Astrocyte of the hippocampus (primary cell): ENCODE measurements at regions not wholly inside any gene's neighbourhood (a gene's known extent, or its start where the extent isn't known, plus 50 kb on each side); places are given as distances from the start of the nearest gene placed in this dataset.
"Not testable (repeated sequence)": the region's sequence is repeated elsewhere in the genome, so short reads cannot be mapped to it uniquely, and the experiment has no call there.

Experiments
- DNase-seq: peaks from one replicate; pipeline ENCODE4 v3.0.0; 2011; ENCODE audit warnings: low read depth, low spot score

DNA sequence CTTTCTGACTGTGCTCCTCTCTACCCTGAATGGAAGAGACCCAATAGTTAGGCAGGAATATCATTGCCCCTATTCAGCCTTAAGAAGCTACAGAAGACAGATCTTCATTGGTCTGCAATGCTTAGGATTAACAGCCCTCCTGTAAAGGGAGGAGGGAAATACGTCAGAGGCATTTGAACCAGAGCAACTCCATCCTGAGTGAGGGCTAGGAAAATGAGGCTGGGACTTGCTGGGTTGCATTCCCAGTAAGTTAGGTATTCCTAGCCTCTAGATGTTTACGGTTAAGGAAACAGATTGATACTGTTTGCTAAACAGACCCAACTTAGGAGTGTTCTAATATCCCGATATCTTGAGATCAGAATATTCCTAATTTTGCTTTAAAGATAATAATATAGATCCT lies 63.5 kb downstream of the PCDH18 start:
- DNase-seq = no peak

DNA sequence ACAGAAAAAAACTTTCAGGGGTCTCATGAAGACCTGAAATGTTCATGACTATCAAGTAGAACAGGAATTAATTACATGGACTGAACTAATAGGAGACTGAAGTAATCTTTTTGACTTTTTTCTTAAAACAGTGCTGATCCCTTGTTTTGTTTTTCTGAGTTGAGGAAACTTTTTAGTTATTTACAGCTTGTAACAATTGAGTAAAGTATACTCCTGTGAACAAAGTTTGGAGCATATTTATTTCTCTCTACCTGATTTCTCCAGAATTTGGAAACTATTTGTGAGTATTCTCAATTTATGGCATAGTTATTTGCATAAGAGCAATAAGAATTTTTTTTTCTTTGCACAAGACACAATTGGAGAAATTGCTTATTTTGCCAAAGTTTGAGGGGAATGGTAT lies 64.8 kb downstream of the PCDH18 start:
- no peak for DNase-seq

DNA sequence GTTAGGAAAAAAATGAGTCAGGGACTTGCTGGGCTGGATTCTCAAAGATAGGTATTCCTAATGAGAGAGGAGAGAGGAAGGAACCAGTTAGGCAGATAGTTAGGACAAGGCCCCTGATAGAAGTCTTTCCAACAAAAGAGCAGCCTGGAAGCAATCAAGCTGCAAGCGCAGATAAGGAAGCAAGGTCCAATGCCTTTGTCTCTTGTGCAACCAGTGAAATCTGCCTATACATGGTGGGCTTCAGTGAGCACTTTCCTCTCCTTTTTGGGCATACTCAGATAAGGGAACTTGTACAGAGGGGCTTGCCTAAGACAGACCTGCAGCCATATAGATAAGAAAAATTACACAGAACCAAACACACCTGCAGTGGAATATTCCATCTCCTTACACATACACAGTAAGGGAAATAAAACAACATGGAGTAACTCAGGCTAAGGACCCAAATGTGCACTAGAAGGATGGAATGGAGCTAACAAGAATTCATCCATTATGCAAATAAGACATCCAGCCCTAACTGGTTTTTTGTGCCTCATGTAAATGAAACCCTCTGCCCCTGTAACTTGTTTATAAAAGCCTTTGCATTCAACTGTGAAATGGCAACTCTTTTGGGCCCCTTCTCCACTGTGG lies 68.8 kb downstream of the PCDH18 start:
- DNase-seq = no peak

DNA sequence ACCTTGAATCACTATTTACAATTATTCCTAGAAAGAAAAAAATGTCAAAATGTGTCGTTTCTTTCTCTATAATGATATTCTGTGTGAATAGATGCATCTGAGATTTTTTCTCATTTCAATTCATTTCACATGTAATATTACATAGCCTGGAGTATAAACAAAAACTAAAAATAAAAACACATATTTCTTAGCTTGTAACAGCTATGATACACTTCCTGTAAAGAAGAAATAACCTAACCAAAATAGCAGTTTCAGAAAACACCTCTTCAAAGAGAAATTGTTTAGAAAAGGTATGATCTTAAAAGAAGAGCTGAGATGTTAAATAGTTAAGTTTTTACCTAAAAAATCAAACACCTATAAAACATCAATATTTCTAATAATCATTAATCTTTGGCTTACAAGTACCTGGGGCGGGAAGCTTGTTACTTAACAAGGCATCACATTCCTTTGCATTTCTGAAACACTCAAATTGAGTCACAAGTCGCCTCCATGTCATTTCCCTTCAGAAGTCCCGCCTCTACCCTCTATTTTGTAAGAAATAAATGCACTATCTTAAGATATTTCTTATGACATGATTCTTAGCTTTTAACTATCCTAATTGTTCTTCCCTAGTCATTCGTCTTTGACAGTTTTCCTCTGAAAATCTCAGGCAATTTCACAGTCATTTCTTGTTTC lies 76.5 kb downstream of the PCDH18 start:
- DNase-seq = no peak

DNA sequence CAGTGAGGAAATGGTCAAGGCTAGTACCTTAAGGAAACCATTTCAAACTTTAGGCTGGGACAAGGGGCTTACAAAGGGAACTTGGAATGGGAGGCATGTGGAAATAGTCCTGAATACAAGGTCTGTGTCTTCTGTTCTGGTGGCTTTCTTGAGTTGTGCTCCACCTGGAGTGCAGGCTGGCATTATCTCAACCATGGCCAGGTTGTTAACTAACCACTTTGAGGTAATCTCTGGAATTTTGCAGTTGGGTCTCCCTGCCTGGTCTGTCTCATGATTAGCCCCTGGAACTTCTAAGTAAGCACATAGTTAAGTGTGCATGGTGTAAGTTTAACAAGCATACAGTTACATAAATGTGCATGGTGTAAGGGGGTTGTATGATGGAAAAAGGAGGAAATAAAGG lies 77.5 kb downstream of the PCDH18 start:
- DNase-seq = no peak

DNA sequence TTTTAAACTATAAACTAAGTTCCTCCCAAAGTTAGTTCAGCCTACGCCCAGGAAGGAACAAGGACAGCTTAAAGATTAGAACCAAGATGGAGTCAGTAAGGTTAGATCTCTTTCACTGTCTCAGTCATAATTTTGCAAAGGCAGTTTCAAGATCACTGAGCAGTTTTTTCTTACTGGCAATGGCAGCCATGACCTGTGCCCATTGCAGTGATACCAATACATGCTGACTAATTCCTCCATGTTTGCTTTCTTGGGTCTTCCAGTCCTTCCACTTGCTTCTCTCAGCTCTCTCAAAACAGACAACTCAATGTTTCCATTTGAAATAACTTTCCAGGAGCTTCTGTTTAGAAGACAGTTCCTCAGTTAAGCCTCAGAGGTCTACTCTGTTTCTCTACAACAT lies 79.5 kb downstream of the PCDH18 start:
- DNase-seq = no peak

DNA sequence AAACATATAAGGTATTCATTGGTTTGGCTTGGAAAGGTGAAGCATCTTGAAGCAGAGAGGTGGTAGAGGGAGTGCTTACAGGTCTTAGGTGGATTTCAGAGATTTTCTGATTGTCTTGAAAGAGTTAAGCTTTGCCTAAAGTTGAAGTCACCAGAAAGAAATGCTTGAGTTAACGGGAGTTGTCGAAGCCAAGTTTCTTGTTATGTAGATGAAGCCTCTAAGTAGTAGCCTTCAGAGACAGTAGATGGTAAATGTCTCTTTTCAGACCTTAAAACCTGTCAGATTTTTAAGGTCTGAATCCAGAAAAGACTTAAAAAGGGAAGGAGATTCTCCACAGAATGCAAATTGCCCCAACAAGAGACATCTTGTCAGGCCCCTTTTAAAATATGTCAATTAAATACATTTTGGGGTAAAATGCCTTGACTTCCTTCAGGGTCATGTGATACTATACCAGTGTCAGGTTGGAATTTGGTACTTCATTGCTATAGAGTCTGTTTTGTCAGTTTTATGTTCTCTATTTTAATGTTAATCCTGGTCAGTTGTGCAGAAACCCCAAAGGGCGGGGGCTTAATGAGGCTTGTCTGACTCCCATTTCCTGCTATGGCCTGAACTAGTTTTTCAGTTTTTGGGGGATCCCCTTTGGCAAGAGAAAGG lies 81.0 kb downstream of the PCDH18 start:
- no peak for DNase-seq

DNA sequence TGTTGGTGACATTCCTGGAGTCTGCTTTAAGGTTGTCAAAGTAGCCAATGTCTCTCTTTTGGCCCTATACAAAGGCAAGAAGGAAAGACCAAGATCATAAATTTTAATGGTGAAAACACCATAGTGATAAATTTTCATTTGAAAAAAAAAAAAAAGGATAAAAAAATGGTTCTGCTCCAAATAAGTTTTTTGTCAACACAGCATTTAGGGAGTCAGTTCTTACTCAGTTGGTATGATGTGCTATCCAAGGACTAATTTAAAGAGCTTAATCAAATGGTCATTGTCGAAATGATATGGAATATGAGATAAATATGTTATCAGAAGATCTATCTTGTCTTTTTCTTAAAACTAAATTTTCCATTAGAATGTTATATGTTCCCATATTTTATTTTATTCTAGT lies 83.9 kb downstream of the PCDH18 start:
- no peak for DNase-seq

DNA sequence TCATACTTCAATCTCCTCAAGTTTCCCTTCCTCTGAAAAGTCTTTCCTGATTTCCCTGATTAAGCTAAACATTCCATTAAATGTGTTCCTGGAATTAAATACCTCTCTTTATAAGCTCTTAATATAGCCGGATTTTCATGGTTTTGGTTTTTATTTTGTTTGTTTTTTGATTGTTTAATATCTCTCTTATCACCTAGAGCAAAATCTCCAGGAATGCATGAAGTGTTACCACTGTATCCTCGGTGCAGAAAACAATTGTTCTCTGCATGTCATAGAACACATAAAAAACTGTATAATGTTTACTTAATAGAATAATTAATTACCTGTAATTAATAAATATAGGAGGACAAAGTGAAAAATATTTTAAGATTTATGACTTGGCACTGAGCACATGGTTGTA lies 86.2 kb downstream of the PCDH18 start:
- DNase-seq = no peak

DNA sequence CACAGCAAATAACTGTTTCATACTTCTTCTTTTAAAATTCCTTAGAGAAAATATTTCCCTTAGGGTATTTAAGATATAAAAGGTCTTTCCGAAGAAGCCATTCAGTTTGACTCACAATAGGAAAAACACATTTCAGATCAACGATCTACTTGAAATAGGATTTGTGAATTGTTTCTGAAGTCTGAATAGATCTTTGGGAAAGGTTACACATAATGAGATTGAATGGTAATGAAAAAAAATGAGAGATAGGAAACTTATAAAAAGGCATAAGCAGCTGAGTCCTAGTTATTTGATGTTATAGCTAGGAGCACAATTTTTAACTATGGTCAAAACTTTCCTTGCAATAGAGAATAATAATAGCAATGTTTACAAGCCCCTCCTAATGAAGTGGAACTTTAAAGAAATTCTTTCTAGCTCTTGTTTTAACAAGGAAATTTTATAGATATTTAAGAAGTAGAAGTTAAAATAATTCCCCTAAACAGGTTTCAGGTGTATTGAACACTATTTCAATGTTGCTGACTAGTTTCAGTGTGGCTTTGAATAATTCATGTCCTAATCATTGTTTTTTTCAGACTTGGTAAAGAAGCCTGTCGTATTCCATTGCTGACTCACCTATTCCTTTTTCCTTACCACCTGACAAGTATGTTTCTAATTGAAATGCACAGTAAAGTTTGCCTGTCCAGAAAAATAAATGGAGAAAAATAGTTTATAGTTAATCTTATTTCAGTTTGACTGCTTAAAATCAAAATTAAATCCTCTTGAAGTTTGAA lies 89.1 kb downstream of the PCDH18 start:
- peak; percentile 26 for DNase-seq

DNA sequence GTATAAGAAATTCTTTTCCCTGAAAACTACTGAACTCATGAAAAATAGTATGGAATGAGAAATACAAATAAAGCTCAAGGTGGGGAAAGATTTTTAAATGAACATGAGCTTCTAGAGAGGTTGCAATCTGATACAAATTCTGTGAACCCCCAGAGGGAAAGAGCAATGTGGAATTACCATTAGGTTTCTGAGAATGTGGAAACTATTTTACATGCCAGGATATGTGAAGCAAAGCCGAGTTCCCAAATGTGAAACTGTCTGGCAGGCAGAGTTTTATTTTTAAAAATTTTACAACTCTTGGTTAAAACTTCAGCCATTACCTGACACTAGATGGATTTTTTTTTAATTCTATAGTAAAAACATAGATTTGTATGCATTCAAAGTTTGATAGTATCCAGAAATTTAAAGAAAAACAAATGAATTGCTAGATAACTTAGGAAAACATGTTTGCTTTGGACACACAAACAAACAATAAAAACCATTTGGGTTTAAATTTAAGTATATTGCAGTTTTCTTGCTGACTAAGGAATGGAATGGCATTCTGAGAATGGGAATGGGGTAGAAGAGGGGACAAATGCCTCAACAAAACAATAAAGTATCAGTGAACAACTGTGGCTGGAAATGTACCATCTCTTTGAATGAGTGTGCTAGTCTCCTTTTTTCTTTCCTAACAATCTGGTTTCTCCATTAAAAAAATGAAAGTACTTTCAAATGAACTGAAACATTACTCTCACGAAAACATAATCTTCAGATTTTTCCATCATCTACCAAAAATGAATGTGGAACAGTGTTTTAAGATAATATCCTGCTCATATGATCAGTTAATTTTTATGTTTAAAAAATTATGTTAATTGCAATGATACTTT lies 99.6 kb downstream of the PCDH18 start:
- no peak for DNase-seq

DNA sequence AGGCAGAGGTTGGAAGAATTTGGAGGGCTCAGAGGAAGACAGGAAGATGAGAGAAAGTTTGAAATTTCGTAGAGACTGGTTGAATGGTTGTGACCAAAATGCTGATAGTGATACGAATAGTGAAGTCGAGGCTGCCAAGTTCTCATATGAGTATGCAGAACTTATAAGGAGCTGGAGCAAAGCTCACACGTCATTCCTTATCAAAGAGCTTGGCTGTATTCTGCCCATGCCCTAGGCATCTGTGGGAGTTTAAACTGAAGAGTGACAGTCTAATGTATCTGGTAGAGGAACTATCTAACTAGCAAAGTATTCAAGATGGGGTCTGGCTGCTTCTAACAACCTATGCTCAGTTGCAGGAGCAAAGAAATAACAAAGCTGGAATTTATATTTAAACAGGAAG lies 102.1 kb downstream of the PCDH18 start:
- DNase-seq = no peak

DNA sequence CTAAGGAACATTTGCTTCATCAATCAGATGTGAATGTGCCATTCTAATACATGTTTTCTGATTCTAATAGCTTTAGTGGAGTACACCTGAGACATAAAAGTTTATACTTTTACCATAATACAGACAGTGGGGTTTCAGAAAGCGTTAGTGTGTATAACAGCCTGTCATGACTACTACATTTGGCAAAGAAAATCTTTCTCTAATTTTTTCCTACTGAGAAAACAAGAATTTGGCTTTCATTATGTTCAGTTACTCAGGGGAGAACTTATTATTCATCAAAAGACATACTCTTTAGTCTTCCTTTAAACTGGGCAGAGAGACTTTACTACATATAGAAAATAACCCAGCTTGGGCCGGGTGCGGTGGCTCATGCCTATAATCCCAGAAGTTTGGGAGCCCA lies 104.9 kb downstream of the PCDH18 start:
- no peak for DNase-seq

DNA sequence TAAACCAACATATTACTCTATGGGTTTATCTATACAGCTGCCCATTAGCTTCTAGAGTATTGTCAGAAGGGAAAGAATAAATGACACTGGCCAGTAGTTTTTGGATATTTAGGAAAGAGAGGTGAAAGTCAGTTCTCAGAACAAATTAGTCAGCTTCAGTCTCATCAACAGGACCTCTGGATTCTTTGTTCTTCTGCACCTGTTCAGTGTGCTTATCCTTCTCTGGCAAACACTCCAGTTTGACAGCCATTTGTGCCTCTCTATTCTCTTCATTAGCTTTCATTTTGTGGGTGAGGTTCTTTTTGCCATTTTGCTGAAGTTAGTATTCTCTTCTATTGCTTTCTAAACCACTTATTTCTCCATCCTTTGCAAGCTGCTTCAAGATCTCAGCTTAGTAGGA lies 107.0 kb downstream of the PCDH18 start:
- DNase-seq = no peak

DNA sequence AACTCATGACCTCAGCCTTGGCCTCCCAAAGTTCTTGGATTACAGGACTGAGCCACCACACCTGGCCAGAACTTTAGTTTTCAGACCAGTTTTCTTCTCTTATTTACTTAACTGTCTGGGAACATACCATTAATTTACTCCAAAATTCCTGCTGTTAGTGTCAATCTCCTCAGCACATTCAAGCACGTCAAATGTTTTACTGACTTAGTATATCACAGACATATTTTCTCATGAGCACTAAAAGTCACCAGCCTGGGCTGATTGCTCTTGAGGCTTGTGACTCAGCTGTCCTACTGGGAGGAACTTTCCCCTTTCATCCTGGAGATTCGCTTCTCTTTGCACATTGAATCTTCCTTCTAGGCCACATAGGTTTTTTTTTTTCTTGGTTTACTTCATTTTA lies 109.6 kb downstream of the PCDH18 start:
- DNase-seq = peak; percentile 8

DNA sequence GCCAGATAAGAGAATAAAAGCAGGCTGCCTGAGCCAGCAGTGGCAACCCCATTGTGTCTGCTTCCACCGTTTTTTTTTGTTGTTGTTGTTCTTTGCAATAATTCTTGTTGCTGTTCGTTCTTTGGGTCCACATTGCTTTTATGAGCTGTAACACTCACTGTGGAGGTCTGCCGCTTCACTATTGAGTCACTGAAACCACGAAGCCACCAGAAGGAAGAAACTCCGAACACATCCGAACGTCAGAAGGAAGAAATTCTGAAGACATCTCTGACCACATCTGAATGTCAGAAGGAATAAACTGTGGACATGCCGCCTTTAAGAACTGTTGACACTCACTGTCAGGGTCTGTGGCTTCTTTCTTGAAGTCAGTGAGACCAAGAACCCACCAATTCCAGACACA lies 110.5 kb downstream of the PCDH18 start:
- peak; percentile 49 for DNase-seq

DNA sequence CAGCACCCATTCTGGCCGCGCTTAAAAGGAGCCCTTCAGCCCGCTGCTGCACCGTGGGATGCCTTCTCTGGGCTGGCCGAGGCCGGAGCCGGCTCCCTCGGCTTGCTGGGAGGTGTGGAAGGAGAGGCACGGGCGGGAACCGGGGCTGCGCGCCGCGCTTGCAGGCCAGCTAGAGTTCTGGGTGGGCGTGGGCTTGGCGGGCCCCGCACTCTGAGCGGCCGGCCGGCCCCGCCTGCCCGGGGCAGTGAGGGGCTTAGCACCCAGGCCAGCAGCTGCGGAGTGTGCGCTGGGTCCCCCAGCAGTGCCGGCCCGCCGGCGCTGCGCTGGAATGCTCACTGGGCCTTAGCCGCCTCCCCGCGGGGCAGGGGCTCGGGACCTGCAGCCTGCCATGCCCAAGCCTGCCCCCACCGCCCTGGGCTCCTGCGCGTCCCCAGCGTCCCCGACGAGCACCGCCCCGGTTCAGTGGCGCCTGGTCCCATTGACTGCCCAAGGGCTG lies 111.3 kb downstream of the PCDH18 start:
- DNase-seq = no peak

DNA sequence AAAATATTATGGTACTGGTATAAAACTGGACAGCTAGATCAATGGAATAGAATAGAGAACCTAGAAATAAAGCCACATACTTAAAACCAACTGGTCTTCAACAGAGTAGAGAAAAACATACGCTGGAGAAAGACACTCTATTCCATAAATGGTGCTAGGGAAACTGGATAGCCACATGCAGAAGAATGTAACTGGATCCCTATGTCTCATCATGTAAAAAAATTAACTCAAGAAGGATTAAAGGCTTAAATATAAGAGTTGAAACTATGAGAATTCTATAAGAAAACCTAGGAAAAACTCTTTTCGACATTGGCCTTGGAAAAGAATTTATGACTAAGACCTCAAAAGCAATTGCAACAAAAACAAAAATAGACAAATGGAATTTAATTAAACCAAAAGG lies 114.6 kb downstream of the PCDH18 start:
- DNase-seq = no peak

DNA sequence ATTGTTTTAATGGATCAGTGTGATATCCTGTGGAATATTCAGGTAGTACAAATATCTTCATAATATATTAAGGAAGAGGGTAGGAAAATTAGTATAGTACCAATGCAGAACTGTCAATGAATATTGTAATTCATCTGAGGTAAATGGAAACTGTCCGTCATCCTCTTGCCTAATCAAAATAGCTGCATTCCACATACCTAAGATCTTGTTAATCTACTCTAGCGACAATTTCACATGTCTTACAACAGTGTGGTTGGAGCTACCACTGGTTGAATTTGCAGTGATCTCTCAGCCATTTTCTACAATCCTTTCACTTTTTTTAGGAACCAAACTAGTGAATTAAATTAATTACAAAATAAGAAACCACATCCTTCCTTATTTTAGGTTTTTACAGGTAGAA lies 117.5 kb downstream of the PCDH18 start:
- DNase-seq = no peak

DNA sequence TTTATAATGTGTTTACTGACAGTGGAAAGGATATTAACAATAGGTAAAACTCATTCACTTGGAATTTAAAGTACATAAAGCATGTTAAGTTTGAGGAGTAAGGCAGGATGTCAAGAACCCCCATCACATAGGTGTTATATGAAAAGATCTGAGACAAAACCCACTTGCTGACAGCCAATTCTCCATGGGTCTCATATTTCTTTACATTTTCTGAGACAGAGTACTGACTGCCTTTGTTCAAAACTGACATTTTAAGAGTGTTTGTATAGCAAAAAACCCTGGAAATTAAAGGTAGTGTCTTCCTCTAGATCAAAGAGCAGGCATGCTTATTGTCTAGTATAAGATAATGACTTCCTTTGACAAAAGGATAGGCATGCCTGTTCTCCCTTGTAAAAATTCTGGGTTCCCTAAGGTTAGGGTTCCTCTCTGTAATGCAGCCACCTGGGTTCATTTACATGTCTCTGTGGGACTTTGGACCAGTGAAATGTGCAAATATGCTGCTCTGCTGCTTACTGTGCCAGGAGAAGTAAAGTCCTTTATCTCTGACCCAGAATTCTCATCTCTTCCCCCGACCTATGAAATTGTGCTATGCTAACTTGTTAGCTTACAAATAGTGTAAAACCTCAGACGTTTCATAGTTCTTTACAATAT lies 123.6 kb downstream of the PCDH18 start:
- no peak for DNase-seq

DNA sequence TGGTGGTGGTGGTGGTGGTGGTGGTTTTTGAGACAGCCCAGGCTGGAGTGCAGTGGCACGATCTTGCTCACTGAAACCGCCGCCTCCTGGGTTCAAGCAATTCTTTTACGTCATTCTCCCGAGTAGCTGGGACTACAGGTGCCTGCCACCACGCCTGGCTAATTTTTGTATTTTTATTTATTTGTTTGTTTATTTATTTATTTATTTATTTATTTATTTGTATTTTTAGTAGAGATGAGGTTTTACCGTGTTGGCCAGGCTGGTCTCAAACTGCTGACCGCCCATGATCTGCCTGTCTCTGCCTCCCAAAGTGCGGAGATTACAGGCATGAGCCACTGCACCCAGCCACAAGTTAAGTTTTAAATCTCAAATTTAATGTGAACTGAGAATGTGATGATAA lies 126.5 kb downstream of the PCDH18 start:
- not testable (repeated sequence) for DNase-seq
